HFFc6 (cell line): ENCODE measurements at regions not wholly inside any gene's neighbourhood (a gene's known extent, or its start where the extent isn't known, plus 50 kb on each side); places are given as distances from the start of the nearest gene placed in this dataset.

Experiments used
- DNase-seq: peaks from one replicate; pipeline ENCODE4 v3.0.0-alpha.2; 2018
- H3K27ac Mint-ChIP-seq: 2 replicates; pipeline ENCODE4 v1.8.0; 2020; ENCODE audit warnings: mild to moderate bottlenecking, mixed read lengths
- H3K27me3 Mint-ChIP-seq: 2 replicates; pipeline ENCODE4 v1.8.0; 2021; ENCODE audit warnings: mild to moderate bottlenecking, moderate library complexity, mixed read lengths; ENCODE audit not compliant: insufficient read depth
- H3K36me3 Mint-ChIP-seq: 2 replicates; pipeline ENCODE4 v1.8.0; 2021; ENCODE audit warnings: low read depth, mixed read lengths
- H3K4me1 Mint-ChIP-seq: 2 replicates; pipeline ENCODE4 v1.8.0; 2020; ENCODE audit warnings: low read depth, mixed read lengths
- H3K4me3 Mint-ChIP-seq: 2 replicates; pipeline ENCODE4 v1.8.0; 2020; ENCODE audit warnings: mild to moderate bottlenecking, moderate library complexity, mixed read lengths
- H3K9me3 Mint-ChIP-seq: 2 replicates; pipeline ENCODE4 v1.8.0; 2020; ENCODE audit warnings: mild to moderate bottlenecking, mixed read lengths
- CTCF ChIP-seq: fragments of 200-600 bp; sonication (generic); IDR thresholded peaks from 2 replicates; pipeline ENCODE4 v1.5.0; 2021; ENCODE audit warnings: antibody characterized with exemption, mild to moderate bottlenecking

GRCh38 chr7:116356333-116356965, 143.1 kb upstream of the CAV2 start:
- H3K36me3 Mint-ChIP-seq: peaks cover 6% of the 10 kb centered on the region; the same call in 1 of the 2 replicates
- no peaks in the 10 kb centered on the region for H3K9me3 Mint-ChIP-seq
- peaks cover 53% of the 10 kb centered on the region for H3K4me1 Mint-ChIP-seq
- H3K27ac Mint-ChIP-seq: peak overlapping the region; percentile 96
- no peak for DNase-seq
- peak overlapping the region; percentile 86; the same call in 1 of the 2 replicates for H3K4me3 Mint-ChIP-seq
- TF ChIP-seq CTCF: no peak
- H3K27me3 Mint-ChIP-seq: no peaks in the 10 kb centered on the region; the same call in 1 of the 2 replicates

- no peak for TF ChIP-seq CTCF
- H3K27me3 Mint-ChIP-seq: no peaks in the 10 kb centered on the region; the same call in 1 of the 2 replicates
- no peak for DNase-seq
- peak overlapping the region; percentile 91 for H3K27ac Mint-ChIP-seq
- H3K4me3 Mint-ChIP-seq: no peak overlapping the region
- no peaks in the 10 kb centered on the region for H3K9me3 Mint-ChIP-seq
- H3K36me3 Mint-ChIP-seq: peaks cover 5% of the 10 kb centered on the region; the same call in 1 of the 2 replicates
- H3K4me1 Mint-ChIP-seq: peaks cover 53% of the 10 kb centered on the region
Measured at GRCh38 chr7:116356979-116357378, 142.6 kb upstream of the CAV2 start.

GRCh38 chr7:116357781-116358670, 141.5 kb upstream of the CAV2 start:
- Mint-ChIP-seq H3K27ac (peak overlapping the region; percentile 91), H3K9me3 (no peaks in the 10 kb centered on the region), H3K4me1 (peaks cover 53% of the 10 kb centered on the region), H3K4me3 (peak overlapping the region; percentile 53), H3K27me3 (no peaks in the 10 kb centered on the region; the same call in 1 of the 2 replicates), H3K36me3 (peaks cover 5% of the 10 kb centered on the region; the same call in 1 of the 2 replicates)
- TF ChIP-seq CTCF: no peak
- DNase-seq: peak; percentile 31

GRCh38 chr7:116361767-116362166, 137.8 kb upstream of the CAV2 start:
- no peak for DNase-seq
- Mint-ChIP-seq H3K27me3 (no peaks in the 10 kb centered on the region), H3K9me3 (no peaks in the 10 kb centered on the region), H3K4me3 (no peak overlapping the region), H3K36me3 (peaks cover 5% of the 10 kb centered on the region; the same call in 1 of the 2 replicates), H3K27ac (no peak overlapping the region), H3K4me1 (peaks cover 28% of the 10 kb centered on the region)
- no peak for TF ChIP-seq CTCF

- no peaks in the 10 kb centered on the region for H3K36me3 Mint-ChIP-seq
- H3K4me3 Mint-ChIP-seq: no peak overlapping the region
- H3K27ac Mint-ChIP-seq: no peak overlapping the region
- H3K27me3 Mint-ChIP-seq: no peaks in the 10 kb centered on the region
- no peak for DNase-seq
- H3K9me3 Mint-ChIP-seq: no peaks in the 10 kb centered on the region
- TF ChIP-seq CTCF: no peak
- H3K4me1 Mint-ChIP-seq: peaks cover 9% of the 10 kb centered on the region; the same call in 1 of the 2 replicates
Measured at GRCh38 chr7:116363637-116364432, 135.7 kb upstream of the CAV2 start.
